ENCODE measurements at regions not wholly inside any gene's neighbourhood (a gene's known extent, or its start where the extent isn't known, plus 50 kb on each side); places are given as distances from the start of the nearest gene placed in this dataset.

GRCh38 chr10:9762966-9763656, 1254.6 kb upstream of the CELF2 start:
- TF ChIP-seq JUND (IDR thresholded peaks at IDR 0.05) = no peak
- no peak for TF ChIP-seq MAX (IDR thresholded peaks at IDR 0.05)
- TF ChIP-seq, protein P1, sequence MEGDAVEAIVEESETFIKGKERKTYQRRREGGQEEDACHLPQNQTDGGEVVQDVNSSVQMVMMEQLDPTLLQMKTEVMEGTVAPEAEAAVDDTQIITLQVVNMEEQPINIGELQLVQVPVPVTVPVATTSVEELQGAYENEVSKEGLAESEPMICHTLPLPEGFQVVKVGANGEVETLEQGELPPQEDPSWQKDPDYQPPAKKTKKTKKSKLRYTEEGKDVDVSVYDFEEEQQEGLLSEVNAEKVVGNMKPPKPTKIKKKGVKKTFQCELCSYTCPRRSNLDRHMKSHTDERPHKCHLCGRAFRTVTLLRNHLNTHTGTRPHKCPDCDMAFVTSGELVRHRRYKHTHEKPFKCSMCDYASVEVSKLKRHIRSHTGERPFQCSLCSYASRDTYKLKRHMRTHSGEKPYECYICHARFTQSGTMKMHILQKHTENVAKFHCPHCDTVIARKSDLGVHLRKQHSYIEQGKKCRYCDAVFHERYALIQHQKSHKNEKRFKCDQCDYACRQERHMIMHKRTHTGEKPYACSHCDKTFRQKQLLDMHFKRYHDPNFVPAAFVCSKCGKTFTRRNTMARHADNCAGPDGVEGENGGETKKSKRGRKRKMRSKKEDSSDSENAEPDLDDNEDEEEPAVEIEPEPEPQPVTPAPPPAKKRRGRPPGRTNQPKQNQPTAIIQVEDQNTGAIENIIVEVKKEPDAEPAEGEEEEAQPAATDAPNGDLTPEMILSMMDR (IDR thresholded peaks at IDR 0.05 in 2 of 3, conservative IDR thresholded peaks at IDR 0.05 in 1 of 3; ENCODE audit: borderline replicate concordance in 1 of 3, insufficient read depth in 1 of 3, low read depth in 2 of 3, low read length in 2 of 3) = no peak
- no peak for TF ChIP-seq YY1 (IDR thresholded peaks at IDR 0.05; ENCODE audit: extremely low read depth, insufficient replicate concordance, low read depth, low read length)
- no peak for TF ChIP-seq POLR2AphosphoS5 (IDR thresholded peaks at IDR 0.05; ENCODE audit: low read depth, low read length)
- TF ChIP-seq CEBPB (IDR thresholded peaks at IDR 0.05; ENCODE audit: low read depth) = no peak
- no peak for TF ChIP-seq ZNF274 (IDR thresholded peaks at IDR 0.05; ENCODE audit: low read depth, low read length)
- no peak for TF ChIP-seq SIN3A (IDR thresholded peaks at IDR 0.05; ENCODE audit: low read depth)
- no peak for TF ChIP-seq EZH2 (IDR thresholded peaks at IDR 0.05)
- TF ChIP-seq TCF7L2 (IDR thresholded peaks at IDR 0.05; ENCODE audit: borderline replicate concordance, extremely low read depth, insufficient read depth, insufficient read length) = no peak
- no peak for TF ChIP-seq ZFX (IDR thresholded peaks at IDR 0.05)

All from HCT116 (cell line).